GM18909 (cell line): ENCODE measurements at regions not wholly inside any gene's neighbourhood (a gene's known extent, or its start where the extent isn't known, plus 50 kb on each side); places are given as distances from the start of the nearest gene placed in this dataset.
"Not testable (repeated sequence)": the region's sequence is repeated elsewhere in the genome, so short reads cannot be mapped to it uniquely, and the experiment has no call there.

Experiments used
- ATAC-seq: cut with Tn5 transposase; IDR thresholded peaks from one replicate; pipeline ENCODE4 v1.9.1; 2021; ENCODE audit warnings: mild to moderate bottlenecking; ENCODE audit not compliant: unreplicated experiment, poor library complexity

- no peak for ATAC-seq
Observed at GRCh38 chr21:33121715-33122475, 52.0 kb downstream of the OLIG1 start.

- ATAC-seq, result no peak
Observed at GRCh38 chr21:33122507-33122906, 52.6 kb downstream of the OLIG1 start.

GRCh38 chr21:33123374-33124123 is 53.6 kb downstream of the OLIG1 start:
- ATAC-seq, result no peak

GRCh38 chr21:33124889-33125288 is 54.9 kb downstream of the OLIG1 start:
- ATAC-seq, result no peak

- ATAC-seq, result no peak
Observed at GRCh38 chr21:33125680-33126375, 55.9 kb downstream of the OLIG1 start.

GRCh38 chr21:33126569-33126968 is 56.6 kb downstream of the OLIG1 start:
- ATAC-seq, result no peak

GRCh38 chr21:33127154-33127867 is 57.4 kb downstream of the OLIG1 start:
- ATAC-seq, result peak; percentile 58

- no peak for ATAC-seq
Observed at GRCh38 chr21:33127868-33128242, 57.9 kb downstream of the OLIG1 start.

- ATAC-seq, result no peak
Observed at GRCh38 chr21:33128538-33128937, 58.6 kb downstream of the OLIG1 start.

- no peak for ATAC-seq
Observed at GRCh38 chr21:33132054-33132453, 62.1 kb downstream of the OLIG1 start.

- no peak for ATAC-seq
Observed at GRCh38 chr21:33133892-33134291, 64.0 kb downstream of the OLIG1 start.

- ATAC-seq, result no peak
Observed at GRCh38 chr21:33135925-33136324, 66.0 kb downstream of the OLIG1 start.

- no peak for ATAC-seq
Observed at GRCh38 chr21:33136847-33137502, 67.0 kb downstream of the OLIG1 start.

GRCh38 chr21:33139084-33139483 is 69.1 kb downstream of the OLIG1 start:
- no peak for ATAC-seq

GRCh38 chr21:33140288-33140687 is 70.3 kb downstream of the OLIG1 start:
- ATAC-seq, result no peak

GRCh38 chr21:33146467-33146866 is 76.5 kb downstream of the OLIG1 start:
- no peak for ATAC-seq

- no peak for ATAC-seq
Observed at GRCh38 chr21:33149181-33149580, 79.2 kb downstream of the OLIG1 start.

GRCh38 chr21:33150968-33151367 is 78.8 kb upstream of the IFNAR2 start:
- ATAC-seq, result not testable (repeated sequence)

- no peak for ATAC-seq
Observed at GRCh38 chr21:33151941-33152731, 77.6 kb upstream of the IFNAR2 start.
